PC-3 (cell line): ENCODE measurements at regions not wholly inside any gene's neighbourhood (a gene's known extent, or its start where the extent isn't known, plus 50 kb on each side); places are given as distances from the start of the nearest gene placed in this dataset.

ENCODE experiments used
- ATAC-seq: fragments of 200-7000 bp; cut with Tn5 transposase; 2 replicates; pipeline ENCODE4 v1.9.1; 2020; ENCODE audit warnings: mild to moderate bottlenecking, moderate library complexity
- BruUV-seq: library from RNA; stranded (reverse); fragments of 400-500 nt; replicated peaks from 2 replicates; lab custom pipeline; 2021; lab: Mats Ljungman, UMichigan
- CTCF ChIA-PET: fragments of 300-600 bp; sonication (Branson Sonifier 250); formaldehyde crosslinking; loops from one replicate; lab custom pipeline; 2022; ENCODE audit warnings: antibody characterized with exemption; lab: Charles Lee
- POLR2A ChIA-PET: fragments of 300-600 bp; sonication (Branson Sonifier 250); formaldehyde crosslinking; loops from one replicate; lab custom pipeline; 2022; ENCODE audit warnings: antibody characterized with exemption; ENCODE audit not compliant: unreplicated experiment; lab: Charles Lee
- DNase-seq: peaks from one replicate; pipeline ENCODE4 v3.0.0-alpha.2; 2015
- H2AFZ ChIP-seq: fragments of 300-600 bp; sonication (generic); 2 replicates; pipeline ENCODE4 v1.6.0; 2016; ENCODE audit warnings: antibody characterized with exemption, low read length
- H3F3A ChIP-seq: fragments of 300-600 bp; sonication (generic); one replicate; pipeline ENCODE4 v1.6.0; 2017; ENCODE audit warnings: antibody characterized with exemption, low read length, control low read depth, mild to moderate bottlenecking; ENCODE audit not compliant: unreplicated experiment
- H3K27ac ChIP-seq: fragments of 300-600 bp; sonication (generic); 2 replicates; pipeline ENCODE4 v1.5.1; 2016; ENCODE audit warnings: mild to moderate bottlenecking, low read length
- H3K27me3 ChIP-seq: fragments of 300-600 bp; sonication (generic); 2 replicates; pipeline ENCODE4 v1.6.1; 2016; ENCODE audit warnings: low read length, mixed read lengths
- H3K36me3 ChIP-seq: fragments of 300-600 bp; sonication (generic); 2 replicates; pipeline ENCODE4 v1.6.1; 2016; ENCODE audit warnings: low read depth, mixed run types, low read length, mixed read lengths
- H3K4me1 ChIP-seq: fragments of 300-600 bp; sonication (generic); 2 replicates; pipeline ENCODE4 v1.5.1; 2016; ENCODE audit warnings: low read length; ENCODE audit not compliant: insufficient read depth
- H3K4me2 ChIP-seq: fragments of 300-600 bp; sonication (generic); 2 replicates; pipeline ENCODE4 v1.6.0; 2016; ENCODE audit warnings: low read length
- H3K4me3 ChIP-seq: fragments of 300-600 bp; sonication (generic); 2 replicates; pipeline ENCODE4 v1.5.1; 2016; ENCODE audit warnings: mild to moderate bottlenecking, low read length, mixed read lengths
- H3K79me2 ChIP-seq: fragments of 300-600 bp; sonication (generic); 2 replicates; pipeline ENCODE4 v1.6.1; 2017; ENCODE audit warnings: low read length, mixed read lengths
- H3K9ac ChIP-seq: fragments of 300-600 bp; sonication (generic); 2 replicates; pipeline ENCODE4 v1.6.0; 2016; ENCODE audit warnings: mild to moderate bottlenecking, low read length
- H3K9me2 ChIP-seq: fragments of 300-600 bp; sonication (generic); replicated peaks from 2 replicates; pipeline ENCODE4 v1.6.1; 2016; ENCODE audit warnings: mixed run types, low read length, mixed read lengths
- H3K9me3 ChIP-seq: fragments of 300-600 bp; sonication (generic); 2 replicates; pipeline ENCODE4 v1.6.1; 2016; ENCODE audit warnings: low read length, mixed read lengths
- H4K20me1 ChIP-seq: fragments of 300-600 bp; sonication (generic); 2 replicates; pipeline ENCODE4 v1.6.1; 2016; ENCODE audit warnings: low read length, mixed read lengths
- EZH2 ChIP-seq: fragments of 300-600 bp; sonication (generic); IDR thresholded peaks from one replicate; pipeline ENCODE4 v1.6.1; 2017; ENCODE audit warnings: antibody characterized with exemption, mild to moderate bottlenecking, low read length; ENCODE audit not compliant: unreplicated experiment
- EZH2phosphoT487 ChIP-seq: fragments of 300-600 bp; sonication (generic); IDR thresholded peaks from 2 replicates; pipeline ENCODE4 v1.6.1; 2018; ENCODE audit warnings: mild to moderate bottlenecking, antibody characterized with exemption, low read length, borderline replicate concordance
- intact Hi-C: fragments of 100-400 bp; cut with micrococcal nuclease; formaldehyde crosslinking; loops from 2 replicates; pipeline ENCODE4 v1.9.0; 2023
- TF ChIP-seq, protein P1 (sequence below): fragments of 300-600 bp; sonication (generic); conservative IDR thresholded peaks from 2 replicates; pipeline ENCODE4 v1.5.1; 2017; ENCODE audit warnings: antibody characterized with exemption, low read depth, mild to moderate bottlenecking, low read length

DNA sequence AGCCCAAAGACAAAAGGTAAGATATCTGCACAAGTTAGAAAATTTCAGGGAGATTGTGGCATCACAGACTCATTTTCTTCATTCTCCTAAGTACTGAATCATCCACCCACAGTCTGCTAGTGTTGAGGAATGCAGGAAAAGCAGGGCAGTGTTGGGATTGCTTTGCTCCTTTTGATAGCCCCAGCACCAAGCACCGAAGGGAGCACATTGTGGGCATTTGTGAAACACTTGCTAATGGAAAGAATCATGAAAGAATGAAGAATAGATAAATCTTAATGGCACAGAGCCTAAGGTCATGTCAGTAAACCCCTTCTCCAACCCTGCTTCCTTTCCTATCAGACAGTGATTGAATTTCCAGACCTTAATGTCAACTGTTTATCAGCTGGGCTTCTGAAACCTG lies 103.1 kb upstream of the GPRIN3 start:
- ATAC-seq, result no peak
- POLR2A ChIA-PET, result no interaction called here
- no peak overlapping the region for H3K4me2 ChIP-seq

DNA sequence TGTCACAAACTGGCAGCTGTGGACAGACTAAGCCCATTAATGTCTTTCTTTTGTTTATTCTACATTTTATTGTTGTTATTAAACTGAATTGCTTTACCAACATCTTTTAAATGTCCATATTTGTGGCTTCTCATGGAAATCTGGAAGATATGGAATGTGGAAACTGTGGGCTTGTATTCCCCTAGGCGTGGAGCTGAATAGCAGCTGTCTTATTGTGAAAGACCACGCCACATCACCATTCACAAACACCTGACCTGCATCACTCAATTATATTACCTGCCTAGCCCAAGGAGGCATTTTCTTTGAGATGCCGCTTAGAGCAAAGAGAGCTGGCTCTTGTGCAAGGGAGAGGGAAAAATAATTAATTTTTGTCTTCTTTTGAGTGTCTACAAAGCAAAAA lies 96.9 kb upstream of the GPRIN3 start:
- Histone ChIP-seq H3F3A (no peaks in the 10 kb centered on the region), H3K4me3 (no peak overlapping the region), H3K9ac (no peak overlapping the region), H3K4me1 (no peaks in the 10 kb centered on the region), H3K27me3 (peaks cover 10% of the 10 kb centered on the region; the same call in 1 of the 2 replicates), H3K79me2 (no peaks in the 10 kb centered on the region), H3K9me2 (no peaks in the 10 kb centered on the region), H3K9me3 (no peaks in the 10 kb centered on the region), H2AFZ (no peak overlapping the region), H4K20me1 (no peaks in the 10 kb centered on the region), H3K27ac (no peak overlapping the region), H3K36me3 (no peaks in the 10 kb centered on the region), H3K4me2 (no peak overlapping the region)
- intact Hi-C loops, result no loop called here
- ChIA-PET POLR2A (no interaction called here), CTCF (no interaction called here)
- ATAC-seq (no peak), DNase-seq (no peak)
- no TSS peak for BruUV-seq
- TF ChIP-seq EZH2, result no peak
- TF ChIP-seq, protein P1, sequence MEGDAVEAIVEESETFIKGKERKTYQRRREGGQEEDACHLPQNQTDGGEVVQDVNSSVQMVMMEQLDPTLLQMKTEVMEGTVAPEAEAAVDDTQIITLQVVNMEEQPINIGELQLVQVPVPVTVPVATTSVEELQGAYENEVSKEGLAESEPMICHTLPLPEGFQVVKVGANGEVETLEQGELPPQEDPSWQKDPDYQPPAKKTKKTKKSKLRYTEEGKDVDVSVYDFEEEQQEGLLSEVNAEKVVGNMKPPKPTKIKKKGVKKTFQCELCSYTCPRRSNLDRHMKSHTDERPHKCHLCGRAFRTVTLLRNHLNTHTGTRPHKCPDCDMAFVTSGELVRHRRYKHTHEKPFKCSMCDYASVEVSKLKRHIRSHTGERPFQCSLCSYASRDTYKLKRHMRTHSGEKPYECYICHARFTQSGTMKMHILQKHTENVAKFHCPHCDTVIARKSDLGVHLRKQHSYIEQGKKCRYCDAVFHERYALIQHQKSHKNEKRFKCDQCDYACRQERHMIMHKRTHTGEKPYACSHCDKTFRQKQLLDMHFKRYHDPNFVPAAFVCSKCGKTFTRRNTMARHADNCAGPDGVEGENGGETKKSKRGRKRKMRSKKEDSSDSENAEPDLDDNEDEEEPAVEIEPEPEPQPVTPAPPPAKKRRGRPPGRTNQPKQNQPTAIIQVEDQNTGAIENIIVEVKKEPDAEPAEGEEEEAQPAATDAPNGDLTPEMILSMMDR, result no peak

More for the DNA sequence above, 103.1 kb upstream of the GPRIN3 start:
- no peaks in the 10 kb centered on the region for H3K4me1 ChIP-seq
- BruUV-seq, result no TSS peak
- DNase-seq, result no peak
- CTCF ChIA-PET, result no interaction called here
- no peaks in the 10 kb centered on the region for H3K9me3 ChIP-seq
- H2AFZ ChIP-seq, result no peak overlapping the region
- H3K27ac ChIP-seq, result no peak overlapping the region
- H3K36me3 ChIP-seq, result no peaks in the 10 kb centered on the region
- no peaks in the 10 kb centered on the region for H4K20me1 ChIP-seq
- no peak overlapping the region for H3K4me3 ChIP-seq
- no peak for TF ChIP-seq EZH2phosphoT487
- TF ChIP-seq, protein P1, result no peak
- H3F3A ChIP-seq, result no peaks in the 10 kb centered on the region
- intact Hi-C loops, result no loop called here
- H3K27me3 ChIP-seq, result peaks cover 34% of the 10 kb centered on the region
- H3K9me2 ChIP-seq, result no peaks in the 10 kb centered on the region
- no peak overlapping the region for H3K9ac ChIP-seq
- no peaks in the 10 kb centered on the region for H3K79me2 ChIP-seq

DNA sequence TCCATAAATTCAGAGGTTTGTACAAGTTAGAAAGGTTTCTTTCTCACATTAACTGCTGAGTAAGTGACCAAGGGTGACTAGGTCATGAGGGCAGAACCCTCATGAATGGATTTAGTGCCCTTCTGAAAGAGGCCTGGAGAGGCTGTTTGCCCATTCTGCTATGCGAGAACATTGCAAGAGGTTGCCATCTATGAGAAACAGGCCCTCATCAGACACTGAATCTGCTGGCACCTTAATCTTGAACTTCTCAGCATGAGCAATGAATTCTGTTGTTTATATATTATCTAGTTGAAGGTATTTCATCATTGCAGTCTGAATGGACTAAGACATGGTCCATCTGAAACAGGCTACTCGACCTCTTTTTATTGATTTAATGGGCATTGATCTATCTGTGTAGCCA lies 96.2 kb upstream of the GPRIN3 start:
- H3K79me2 ChIP-seq, result no peaks in the 10 kb centered on the region
- CTCF ChIA-PET, result no interaction called here
- POLR2A ChIA-PET, result no interaction called here
- H3K4me1 ChIP-seq, result no peaks in the 10 kb centered on the region
- H3K36me3 ChIP-seq, result no peaks in the 10 kb centered on the region
- H3K27me3 ChIP-seq, result peaks cover 14% of the 10 kb centered on the region
- no peaks in the 10 kb centered on the region for H3K9me3 ChIP-seq
- intact Hi-C loops, result no loop called here
- H3K9ac ChIP-seq, result no peak overlapping the region
- no peak for ATAC-seq
- H3K27ac ChIP-seq, result no peak overlapping the region
- no TSS peak for BruUV-seq
- no peak overlapping the region for H2AFZ ChIP-seq
- no peak for DNase-seq
- no peaks in the 10 kb centered on the region for H4K20me1 ChIP-seq
- no peaks in the 10 kb centered on the region for H3K9me2 ChIP-seq
- TF ChIP-seq, protein P1, result no peak
- no peak for TF ChIP-seq EZH2
- no peak for TF ChIP-seq EZH2phosphoT487
- H3F3A ChIP-seq, result no peaks in the 10 kb centered on the region
- no peak overlapping the region for H3K4me2 ChIP-seq
- H3K4me3 ChIP-seq, result no peak overlapping the region
